Choroid plexus epithelial cell (primary cell): ENCODE measurements at regions not wholly inside any gene's neighbourhood (a gene's known extent, or its start where the extent isn't known, plus 50 kb on each side); places are given as distances from the start of the nearest gene placed in this dataset.

ENCODE experiments used
- DNase-seq: peaks from one replicate; pipeline ENCODE4 v3.0.0-alpha.2; 2010; ENCODE audit warnings: low read depth
- H3K4me3 ChIP-seq: 2 replicates; pipeline ENCODE4 v1.5.1; 2011; ENCODE audit warnings: low read depth, mild to moderate bottlenecking, control low read depth, low read length, moderate library complexity
- TF ChIP-seq, protein P1 (sequence below): conservative IDR thresholded peaks from 2 replicates; pipeline ENCODE4 v1.5.1; 2011; ENCODE audit warnings: low read depth, mild to moderate bottlenecking, control low read depth, inconsistent platforms, low read length, moderate library complexity

DNA sequence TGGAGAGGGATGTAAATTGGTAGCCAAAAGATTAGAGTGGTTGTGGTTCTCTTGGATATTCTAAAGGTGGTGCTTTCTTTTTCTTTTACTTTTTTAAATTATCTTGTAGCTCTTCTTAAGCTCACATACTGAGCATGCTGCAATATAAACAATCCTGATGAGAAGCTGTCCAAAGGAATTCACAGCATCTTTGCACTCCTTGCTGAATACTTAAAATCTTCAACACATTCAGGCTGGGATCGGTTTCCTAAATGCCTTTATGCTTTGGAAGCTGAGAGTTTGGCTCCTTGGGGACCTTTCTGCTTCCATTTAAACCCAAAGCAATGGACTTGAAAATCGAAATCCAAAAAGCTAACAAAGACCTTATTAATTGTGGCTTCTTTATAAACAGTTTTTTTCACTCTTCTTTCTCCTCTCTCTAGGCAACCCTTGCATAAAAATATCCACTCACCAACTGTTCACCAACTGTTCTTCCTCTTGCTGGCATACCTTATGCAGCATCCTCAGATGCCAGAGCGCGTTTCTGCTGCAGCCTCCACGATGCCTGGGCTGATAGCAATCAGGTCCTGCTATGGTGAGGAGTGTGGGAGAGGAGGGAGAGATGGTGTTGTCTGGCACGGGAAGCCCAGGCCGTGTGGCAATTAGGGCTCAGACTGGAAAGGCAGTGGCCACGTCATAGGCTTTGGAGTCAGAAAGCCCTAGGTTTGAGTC is 535.8 kb upstream of the DAB1 start:
- TF ChIP-seq, protein P1, sequence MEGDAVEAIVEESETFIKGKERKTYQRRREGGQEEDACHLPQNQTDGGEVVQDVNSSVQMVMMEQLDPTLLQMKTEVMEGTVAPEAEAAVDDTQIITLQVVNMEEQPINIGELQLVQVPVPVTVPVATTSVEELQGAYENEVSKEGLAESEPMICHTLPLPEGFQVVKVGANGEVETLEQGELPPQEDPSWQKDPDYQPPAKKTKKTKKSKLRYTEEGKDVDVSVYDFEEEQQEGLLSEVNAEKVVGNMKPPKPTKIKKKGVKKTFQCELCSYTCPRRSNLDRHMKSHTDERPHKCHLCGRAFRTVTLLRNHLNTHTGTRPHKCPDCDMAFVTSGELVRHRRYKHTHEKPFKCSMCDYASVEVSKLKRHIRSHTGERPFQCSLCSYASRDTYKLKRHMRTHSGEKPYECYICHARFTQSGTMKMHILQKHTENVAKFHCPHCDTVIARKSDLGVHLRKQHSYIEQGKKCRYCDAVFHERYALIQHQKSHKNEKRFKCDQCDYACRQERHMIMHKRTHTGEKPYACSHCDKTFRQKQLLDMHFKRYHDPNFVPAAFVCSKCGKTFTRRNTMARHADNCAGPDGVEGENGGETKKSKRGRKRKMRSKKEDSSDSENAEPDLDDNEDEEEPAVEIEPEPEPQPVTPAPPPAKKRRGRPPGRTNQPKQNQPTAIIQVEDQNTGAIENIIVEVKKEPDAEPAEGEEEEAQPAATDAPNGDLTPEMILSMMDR, result no peak
- no peak for DNase-seq
- H3K4me3 ChIP-seq, result no peak overlapping the region

DNA sequence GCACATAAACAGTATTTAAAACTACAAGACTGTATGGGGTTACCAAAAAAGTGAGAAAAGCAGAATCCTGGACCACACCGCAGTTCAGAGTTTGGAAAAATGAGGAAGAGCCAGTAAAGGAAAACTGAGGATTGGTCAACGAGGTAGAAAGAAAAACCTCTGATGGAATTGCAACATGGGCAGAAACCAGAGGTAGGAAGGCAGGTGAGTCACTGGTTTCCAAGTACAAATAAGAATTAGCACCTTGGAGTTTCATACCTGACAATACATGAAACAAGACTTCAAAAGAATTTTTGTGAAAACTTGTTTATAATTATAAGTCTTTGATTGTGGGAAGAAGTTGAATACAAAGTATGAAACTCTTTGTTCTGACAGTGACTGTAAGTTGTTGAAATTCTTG is 533.7 kb upstream of the DAB1 start:
- DNase-seq, result no peak
- no peak overlapping the region for H3K4me3 ChIP-seq
- TF ChIP-seq, protein P1, result no peak

DNA sequence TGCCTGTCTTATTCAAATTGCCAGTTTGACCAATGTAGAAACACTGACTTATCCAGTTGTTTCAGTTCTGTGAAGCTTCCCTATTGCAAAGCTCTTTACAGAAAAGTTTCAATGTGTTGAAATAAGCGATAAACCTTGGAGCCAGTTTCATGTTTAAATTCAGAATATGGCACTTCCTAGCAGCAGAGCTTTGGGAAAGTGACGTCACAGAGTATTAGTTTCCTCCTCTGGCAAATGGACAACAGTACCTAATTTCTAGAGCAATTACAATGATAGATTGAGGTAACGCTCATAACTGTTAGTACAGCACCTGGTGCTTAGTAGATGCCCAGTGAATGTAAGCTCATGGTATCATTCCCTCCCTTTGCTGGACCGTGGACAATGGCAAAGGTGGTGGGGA is 527.5 kb upstream of the DAB1 start:
- TF ChIP-seq, protein P1, result no peak
- H3K4me3 ChIP-seq, result no peak overlapping the region
- DNase-seq, result no peak

DNA sequence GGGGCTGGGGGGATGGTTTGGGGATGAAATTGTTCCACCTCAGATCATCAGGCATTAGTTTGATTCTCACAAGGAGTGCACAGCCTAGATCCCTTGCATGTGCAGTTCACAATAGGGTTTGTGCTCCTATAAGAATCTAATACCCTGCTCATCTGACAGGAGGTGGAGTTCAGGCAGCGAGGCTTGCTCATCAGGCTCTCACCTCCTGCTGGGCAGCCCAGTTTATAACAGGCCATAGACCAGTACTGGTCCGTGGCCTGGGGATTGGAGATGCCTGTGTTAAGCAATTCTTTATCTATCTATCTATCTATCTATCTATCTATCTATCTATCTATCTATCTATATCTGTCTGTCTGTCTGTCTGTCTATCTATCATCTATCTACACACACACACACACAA is 525.3 kb upstream of the DAB1 start:
- H3K4me3 ChIP-seq, result no peak overlapping the region
- DNase-seq, result no peak
- TF ChIP-seq, protein P1, result no peak

DNA sequence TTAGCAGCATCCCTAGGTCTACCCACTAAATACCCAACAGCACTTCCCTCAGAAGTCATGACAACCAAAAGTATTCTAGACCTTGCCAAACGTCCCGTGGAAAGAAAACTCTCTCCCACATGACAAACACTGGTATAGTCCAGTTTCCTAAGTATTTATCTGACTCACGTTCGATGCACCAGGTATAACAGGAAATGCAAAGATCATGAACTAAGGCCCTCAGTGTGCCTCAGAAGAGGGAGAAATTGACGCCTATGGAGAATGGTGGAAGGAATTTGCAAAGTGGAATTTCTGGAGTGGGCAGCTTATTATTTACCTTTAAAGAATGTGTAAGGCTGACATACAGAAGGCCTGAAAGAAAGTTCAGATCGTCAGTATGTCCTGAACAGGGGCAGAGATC is 523.6 kb upstream of the DAB1 start:
- DNase-seq, result no peak
- TF ChIP-seq, protein P1, result no peak
- H3K4me3 ChIP-seq, result no peak overlapping the region

DNA sequence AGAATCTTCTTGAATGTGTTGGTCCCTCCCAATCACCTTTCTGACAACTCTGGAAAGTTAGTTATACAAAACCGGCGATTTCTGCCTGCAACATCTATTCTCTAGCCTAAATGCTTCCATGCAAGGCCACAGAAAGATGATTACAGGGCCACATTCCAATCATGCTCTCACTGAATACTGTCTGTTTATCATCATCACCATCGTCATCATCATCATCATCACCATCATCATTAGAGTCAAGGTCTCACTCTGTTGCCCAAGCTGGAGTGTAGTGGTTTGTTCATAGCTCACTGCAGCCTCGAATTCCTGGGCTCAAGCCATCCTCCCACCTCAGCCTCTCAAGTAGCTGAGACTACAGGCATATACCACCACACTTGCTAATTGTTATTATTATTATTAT is 521.2 kb upstream of the DAB1 start:
- DNase-seq, result no peak
- no peak overlapping the region for H3K4me3 ChIP-seq
- TF ChIP-seq, protein P1, result no peak

DNA sequence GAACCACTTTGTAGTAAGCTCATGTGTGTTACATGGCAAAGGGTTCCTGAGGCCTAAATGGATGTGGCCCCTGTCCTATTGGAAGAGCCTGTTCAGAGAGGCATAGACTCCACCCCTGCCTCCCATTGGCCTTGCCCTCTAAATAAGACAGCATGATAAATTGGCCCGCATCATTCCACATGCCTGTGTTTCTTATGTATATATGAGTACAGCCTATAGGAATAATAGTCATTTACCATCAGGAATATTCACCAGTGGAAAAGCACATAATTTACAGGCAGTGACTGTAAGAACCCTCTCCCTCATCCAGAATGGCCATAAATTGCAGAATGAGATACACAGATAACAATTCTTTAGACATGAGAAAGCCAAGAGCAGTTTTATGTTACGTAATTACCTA is 519.5 kb upstream of the DAB1 start:
- DNase-seq, result no peak
- H3K4me3 ChIP-seq, result no peak overlapping the region
- TF ChIP-seq, protein P1, result no peak
